ENCODE measurements at regions not wholly inside any gene's neighbourhood (a gene's known extent, or its start where the extent isn't known, plus 50 kb on each side); places are given as distances from the start of the nearest gene placed in this dataset.

DNA sequence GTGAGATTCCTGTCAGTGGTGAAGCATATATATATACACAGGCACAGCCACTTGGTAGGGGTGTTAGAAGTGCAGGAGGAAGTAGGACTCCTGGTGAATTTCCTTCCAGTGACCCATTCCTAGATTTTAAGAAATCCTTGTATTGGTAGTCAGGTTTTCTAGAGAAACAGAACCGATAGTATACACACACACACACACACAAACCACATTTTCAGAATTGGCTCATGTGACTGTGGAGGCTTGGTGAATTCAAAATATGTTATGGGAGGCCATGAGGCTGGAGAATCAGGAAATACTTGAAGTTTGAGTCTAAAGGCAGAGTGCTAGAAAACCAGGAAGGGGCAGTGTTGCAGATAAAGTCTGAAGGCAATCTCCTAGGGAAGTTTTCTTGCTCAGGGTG is 114.2 kb downstream of the FCRL5 start:
- TF ChIP-seq, protein P1, sequence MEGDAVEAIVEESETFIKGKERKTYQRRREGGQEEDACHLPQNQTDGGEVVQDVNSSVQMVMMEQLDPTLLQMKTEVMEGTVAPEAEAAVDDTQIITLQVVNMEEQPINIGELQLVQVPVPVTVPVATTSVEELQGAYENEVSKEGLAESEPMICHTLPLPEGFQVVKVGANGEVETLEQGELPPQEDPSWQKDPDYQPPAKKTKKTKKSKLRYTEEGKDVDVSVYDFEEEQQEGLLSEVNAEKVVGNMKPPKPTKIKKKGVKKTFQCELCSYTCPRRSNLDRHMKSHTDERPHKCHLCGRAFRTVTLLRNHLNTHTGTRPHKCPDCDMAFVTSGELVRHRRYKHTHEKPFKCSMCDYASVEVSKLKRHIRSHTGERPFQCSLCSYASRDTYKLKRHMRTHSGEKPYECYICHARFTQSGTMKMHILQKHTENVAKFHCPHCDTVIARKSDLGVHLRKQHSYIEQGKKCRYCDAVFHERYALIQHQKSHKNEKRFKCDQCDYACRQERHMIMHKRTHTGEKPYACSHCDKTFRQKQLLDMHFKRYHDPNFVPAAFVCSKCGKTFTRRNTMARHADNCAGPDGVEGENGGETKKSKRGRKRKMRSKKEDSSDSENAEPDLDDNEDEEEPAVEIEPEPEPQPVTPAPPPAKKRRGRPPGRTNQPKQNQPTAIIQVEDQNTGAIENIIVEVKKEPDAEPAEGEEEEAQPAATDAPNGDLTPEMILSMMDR (IDR thresholded peaks at IDR 0.05) = no peak
- no peak for TF ChIP-seq ZFX (IDR thresholded peaks at IDR 0.05; ENCODE audit: borderline replicate concordance)

All from 22Rv1 (cell line).